ENCODE measurements at regions not wholly inside any gene's neighbourhood (a gene's known extent, or its start where the extent isn't known, plus 50 kb on each side); places are given as distances from the start of the nearest gene placed in this dataset.

DNA sequence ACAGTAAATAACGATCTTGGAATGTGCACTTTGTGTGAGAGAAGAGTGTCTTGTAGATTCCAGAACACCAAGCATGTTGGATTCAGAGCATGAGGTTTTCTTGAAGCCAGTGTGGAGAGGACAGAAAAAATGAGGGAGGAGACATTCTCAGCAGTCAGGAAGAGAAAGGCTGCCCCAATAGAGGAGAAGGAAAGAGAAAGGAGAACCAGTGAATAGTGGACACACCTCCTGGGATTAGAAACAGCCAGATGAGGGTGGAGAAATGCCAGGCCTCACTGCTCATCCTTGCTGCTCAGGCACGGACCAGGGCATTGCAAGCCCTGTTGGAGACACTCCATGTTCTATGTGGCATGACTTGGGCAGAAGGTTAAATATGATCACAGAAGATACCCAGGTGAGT lies 69.0 kb upstream of the KAZN start:
- TF ChIP-seq, protein P1, sequence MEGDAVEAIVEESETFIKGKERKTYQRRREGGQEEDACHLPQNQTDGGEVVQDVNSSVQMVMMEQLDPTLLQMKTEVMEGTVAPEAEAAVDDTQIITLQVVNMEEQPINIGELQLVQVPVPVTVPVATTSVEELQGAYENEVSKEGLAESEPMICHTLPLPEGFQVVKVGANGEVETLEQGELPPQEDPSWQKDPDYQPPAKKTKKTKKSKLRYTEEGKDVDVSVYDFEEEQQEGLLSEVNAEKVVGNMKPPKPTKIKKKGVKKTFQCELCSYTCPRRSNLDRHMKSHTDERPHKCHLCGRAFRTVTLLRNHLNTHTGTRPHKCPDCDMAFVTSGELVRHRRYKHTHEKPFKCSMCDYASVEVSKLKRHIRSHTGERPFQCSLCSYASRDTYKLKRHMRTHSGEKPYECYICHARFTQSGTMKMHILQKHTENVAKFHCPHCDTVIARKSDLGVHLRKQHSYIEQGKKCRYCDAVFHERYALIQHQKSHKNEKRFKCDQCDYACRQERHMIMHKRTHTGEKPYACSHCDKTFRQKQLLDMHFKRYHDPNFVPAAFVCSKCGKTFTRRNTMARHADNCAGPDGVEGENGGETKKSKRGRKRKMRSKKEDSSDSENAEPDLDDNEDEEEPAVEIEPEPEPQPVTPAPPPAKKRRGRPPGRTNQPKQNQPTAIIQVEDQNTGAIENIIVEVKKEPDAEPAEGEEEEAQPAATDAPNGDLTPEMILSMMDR (IDR thresholded peaks at IDR 0.05) = no peak
- TF ChIP-seq EP300 (IDR thresholded peaks at IDR 0.05) = no peak
